GM12892 (cell line): ENCODE measurements at regions not wholly inside any gene's neighbourhood (a gene's known extent, or its start where the extent isn't known, plus 50 kb on each side); places are given as distances from the start of the nearest gene placed in this dataset.

Experiments used
- DNase-seq: peaks from one replicate; pipeline ENCODE4 v3.0.0; 2011; ENCODE audit not compliant: insufficient read length
- FAIRE-seq: peaks from 2 replicates; lab custom pipeline; 2011; peaks lifted over from hg19 to GRCh38; lab: Jason Lieb, UNC
- POLR2A ChIP-seq: IDR thresholded peaks from 2 replicates; pipeline ENCODE4 v1.6.1; 2011; ENCODE audit warnings: low read depth, low read length, control low read depth
- POLR2AphosphoS5 ChIP-seq: IDR thresholded peaks from 2 replicates; pipeline ENCODE4 v1.6.1; 2011; ENCODE audit warnings: low read depth, low read length, control low read depth
- TAF1 ChIP-seq: IDR thresholded peaks from 2 replicates; pipeline ENCODE4 v1.6.1; 2011; ENCODE audit warnings: low read depth, mild to moderate bottlenecking, control low read depth, low read length, borderline replicate concordance

GRCh38 chr5:3963652-3964051 lies 368.0 kb downstream of the IRX1 start:
- TF ChIP-seq POLR2AphosphoS5 (no peak), POLR2A (no peak), TAF1 (no peak)
- DNase-seq = no peak
- no peak for FAIRE-seq

DNA sequence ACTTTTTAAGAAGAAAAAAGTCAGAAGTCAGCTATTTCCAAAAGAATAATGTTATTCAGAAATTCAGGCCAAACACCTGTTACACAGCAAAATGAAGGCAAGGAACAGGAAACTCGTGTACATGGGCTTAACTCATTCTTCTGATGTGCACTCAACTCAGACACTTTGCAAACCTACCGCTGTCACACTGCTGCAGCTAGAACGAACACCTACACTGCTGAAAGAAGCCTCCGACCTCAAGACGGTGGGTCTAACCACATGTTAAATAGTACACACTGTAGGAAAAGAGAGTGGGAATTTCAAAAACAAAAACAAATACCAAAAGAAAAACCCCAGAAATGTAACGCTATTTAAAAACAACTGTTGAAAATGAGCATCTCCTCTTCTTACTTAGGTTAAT lies 384.5 kb downstream of the IRX1 start:
- TF ChIP-seq TAF1 = no peak
- no peak for TF ChIP-seq POLR2AphosphoS5
- no peak for TF ChIP-seq POLR2A
- FAIRE-seq = no peak
- no peak for DNase-seq

DNA sequence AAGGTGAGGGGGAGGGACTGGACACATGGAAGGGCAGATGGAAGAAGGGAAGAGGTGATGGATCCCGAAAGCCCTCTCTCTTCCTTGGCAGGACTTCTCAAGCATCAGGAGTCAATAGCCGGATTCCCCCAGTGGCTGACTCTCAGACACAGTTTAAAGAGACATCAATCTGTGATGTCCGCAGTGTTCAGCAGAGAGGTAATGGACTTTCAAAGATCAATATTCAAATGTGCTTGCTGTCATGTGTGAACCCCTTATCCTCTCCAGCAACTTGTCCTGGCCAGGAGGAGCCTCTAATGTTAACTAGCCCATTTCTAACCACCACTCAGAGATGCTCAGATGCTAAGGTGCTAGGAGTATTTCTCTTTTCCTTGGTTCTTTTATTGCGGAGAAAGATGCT lies 392.2 kb downstream of the IRX1 start:
- FAIRE-seq = no peak
- TF ChIP-seq TAF1 (no peak), POLR2A (no peak), POLR2AphosphoS5 (no peak)

DNA sequence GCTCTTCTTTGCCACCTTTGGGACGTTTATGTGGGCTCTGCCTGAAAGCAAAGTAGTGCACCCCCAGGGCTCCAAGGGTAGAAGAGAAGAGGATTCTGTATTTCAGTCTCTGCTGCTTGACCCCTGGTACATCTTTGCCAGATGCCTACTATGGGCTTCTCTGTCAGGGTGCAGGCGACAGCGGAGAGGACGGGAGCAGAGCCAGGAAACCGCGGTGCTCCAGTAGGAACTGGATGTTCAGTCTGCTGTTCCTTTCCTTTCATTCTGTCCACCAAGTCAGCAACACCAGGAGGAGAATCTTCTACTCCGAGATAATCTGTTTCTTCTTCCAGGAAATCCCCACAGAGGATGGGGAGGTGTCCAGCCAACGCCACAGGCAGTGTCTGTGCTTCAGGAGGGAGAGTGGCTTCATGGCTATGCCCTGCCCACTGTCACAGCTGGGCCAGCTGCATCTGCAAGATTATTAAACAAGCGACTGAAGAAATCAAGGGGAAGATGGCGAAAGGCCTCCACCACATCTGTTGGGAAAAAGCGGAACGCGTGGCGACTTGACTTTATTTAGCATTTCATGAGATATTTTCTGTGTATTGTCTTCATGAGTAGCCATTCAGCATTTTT lies 398.3 kb downstream of the IRX1 start:
- FAIRE-seq (no peak), DNase-seq (no peak)
- no peak for TF ChIP-seq TAF1
- TF ChIP-seq POLR2A = no peak
- no peak for TF ChIP-seq POLR2AphosphoS5

More for the DNA sequence above, 392.2 kb downstream of the IRX1 start:
- no peak for DNase-seq

DNA sequence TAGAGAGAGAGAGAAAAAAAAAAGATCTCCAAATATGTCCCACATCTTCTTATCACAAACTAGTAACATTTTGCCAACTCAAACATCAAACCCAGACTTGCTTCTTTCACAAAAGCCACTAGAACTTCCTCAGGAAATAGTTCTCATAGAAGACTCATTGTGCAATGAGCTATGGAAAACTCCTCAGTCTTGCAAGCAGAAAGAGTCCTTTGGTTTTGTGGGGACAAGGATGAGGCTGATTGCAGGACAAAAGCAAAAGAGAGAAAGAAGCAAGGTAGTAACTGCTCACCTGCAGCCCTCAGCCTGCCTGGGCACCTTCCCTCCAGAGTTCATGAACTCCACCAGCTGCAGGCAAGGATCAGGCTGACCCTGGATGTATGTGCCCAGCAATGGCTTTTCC lies 399.0 kb downstream of the IRX1 start:
- FAIRE-seq (no peak), DNase-seq (no peak)

GRCh38 chr5:3995954-3996619 lies 400.5 kb downstream of the IRX1 start:
- FAIRE-seq (no peak), DNase-seq (no peak)
- TF ChIP-seq TAF1 = no peak
- no peak for TF ChIP-seq POLR2A
- TF ChIP-seq POLR2AphosphoS5 = no peak

More for the DNA sequence above, 399.0 kb downstream of the IRX1 start:
- TF ChIP-seq POLR2A (no peak), TAF1 (no peak), POLR2AphosphoS5 (no peak)

DNA sequence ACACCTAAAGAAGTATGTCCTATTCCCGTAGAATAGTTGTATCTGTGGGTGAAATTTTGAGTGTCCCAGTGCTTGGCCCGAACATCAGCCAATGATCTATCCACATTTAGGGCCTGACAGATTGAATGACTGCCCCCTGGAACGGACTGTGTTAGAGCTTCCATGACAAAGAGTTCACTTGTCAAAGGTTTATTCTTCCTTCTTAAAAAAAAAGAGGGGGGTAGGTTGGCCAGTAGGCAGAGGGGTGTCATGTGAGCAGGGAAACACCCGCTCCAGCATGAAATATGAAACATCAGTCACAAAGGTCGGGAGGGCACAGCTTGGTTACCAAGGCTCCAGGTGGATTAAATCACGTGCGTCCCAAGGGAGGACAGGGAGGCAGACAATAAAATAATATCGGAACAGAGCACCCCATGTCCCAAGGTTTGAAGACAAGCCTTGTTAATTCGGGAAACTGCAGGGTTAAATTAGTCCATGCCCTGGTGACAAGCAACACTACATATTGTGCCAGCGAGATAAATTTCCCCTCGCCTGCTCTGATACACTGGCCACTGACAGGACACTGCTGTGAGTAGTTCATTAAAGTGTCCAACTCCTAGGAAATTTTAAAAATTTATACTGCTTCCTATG lies 401.2 kb downstream of the IRX1 start:
- DNase-seq = no peak
- TF ChIP-seq TAF1 (no peak), POLR2AphosphoS5 (no peak), POLR2A (no peak)

DNA sequence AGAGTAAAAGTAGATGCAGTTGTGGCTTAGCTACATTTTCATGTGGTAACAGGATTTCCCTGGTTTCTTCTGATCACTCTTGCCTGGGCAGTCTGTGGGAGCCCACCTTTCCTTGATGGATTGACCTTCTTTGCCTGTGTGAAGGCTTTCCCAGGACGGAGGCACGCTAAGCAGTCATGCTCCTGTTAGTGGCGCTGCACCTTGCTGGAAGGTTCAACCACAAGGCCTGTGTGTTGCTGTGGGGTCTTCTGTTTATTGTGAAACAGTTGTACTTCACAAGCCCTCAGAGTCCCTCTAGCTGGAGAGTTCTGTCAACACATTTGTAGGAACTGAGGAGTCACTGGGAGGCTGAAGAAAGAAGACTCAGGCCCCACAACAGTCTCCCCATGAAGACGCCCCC lies 402.0 kb downstream of the IRX1 start:
- FAIRE-seq (no peak), DNase-seq (no peak)
- TF ChIP-seq POLR2AphosphoS5 (no peak), POLR2A (no peak), TAF1 (no peak)

More for the DNA sequence above, 401.2 kb downstream of the IRX1 start:
- FAIRE-seq = no peak

GRCh38 chr5:3999929-4000328 lies 404.3 kb downstream of the IRX1 start:
- no peak for TF ChIP-seq POLR2AphosphoS5
- no peak for TF ChIP-seq POLR2A
- TF ChIP-seq TAF1 = no peak
- FAIRE-seq (no peak), DNase-seq (no peak)

GRCh38 chr5:4001004-4001403 lies 405.4 kb downstream of the IRX1 start:
- TF ChIP-seq POLR2A = no peak
- TF ChIP-seq TAF1 = no peak
- TF ChIP-seq POLR2AphosphoS5 = no peak
- no peak for DNase-seq
- no peak for FAIRE-seq

- DNase-seq = no peak
- TF ChIP-seq TAF1 (no peak), POLR2A (no peak), POLR2AphosphoS5 (no peak)
- FAIRE-seq = no peak
Measured at GRCh38 chr5:4001758-4002533, 406.3 kb downstream of the IRX1 start.
